GM21390 (cell line): ENCODE measurements at regions not wholly inside any gene's neighbourhood (a gene's known extent, or its start where the extent isn't known, plus 50 kb on each side); places are given as distances from the start of the nearest gene placed in this dataset.
A peak's percentile ranks its signal among the peaks of the same experiment; 100 is the strongest.
"Not testable (repeated sequence)": the region's sequence is repeated elsewhere in the genome, so short reads cannot be mapped to it uniquely, and the experiment has no call there.

ENCODE experiments used
- ATAC-seq: cut with Tn5 transposase; IDR thresholded peaks from one replicate; pipeline ENCODE4 v1.9.1; 2021; ENCODE audit not compliant: unreplicated experiment

- not testable (repeated sequence) for ATAC-seq
These were observed 214.5 kb upstream of the NOTCH2NLA start for GRCh38 chr1:146443088-146443870.

GRCh38 chr1:146438543-146438942, 209.7 kb upstream of the NOTCH2NLA start:
- ATAC-seq: not testable (repeated sequence)

GRCh38 chr1:146416642-146417041, 187.8 kb upstream of the NOTCH2NLA start:
- not testable (repeated sequence) for ATAC-seq

GRCh38 chr1:146415017-146415416, 186.2 kb upstream of the NOTCH2NLA start:
- ATAC-seq: not testable (repeated sequence)

DNA sequence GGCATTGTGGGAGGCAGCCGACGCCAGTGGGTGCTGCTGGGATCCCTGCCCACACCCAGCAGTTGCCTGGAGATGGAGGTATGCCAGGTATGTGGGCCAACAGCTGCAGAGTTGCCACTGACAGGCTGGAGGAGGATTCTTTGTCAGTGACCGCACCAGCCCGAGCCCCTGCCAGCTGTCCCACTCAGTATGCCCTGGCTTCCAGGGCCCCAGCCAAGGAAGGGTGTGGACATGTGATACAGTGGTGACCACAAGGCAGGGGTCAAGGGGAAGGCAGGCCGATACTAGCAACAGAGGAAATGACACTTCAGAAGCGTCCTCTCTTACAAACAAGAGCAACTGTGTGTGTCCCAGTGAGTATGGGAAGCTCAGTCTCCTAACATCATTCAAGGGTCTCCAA, 185.1 kb upstream of the NOTCH2NLA start:
- ATAC-seq: not testable (repeated sequence)

GRCh38 chr1:146411923-146412322, 183.1 kb upstream of the NOTCH2NLA start:
- ATAC-seq: not testable (repeated sequence)

DNA sequence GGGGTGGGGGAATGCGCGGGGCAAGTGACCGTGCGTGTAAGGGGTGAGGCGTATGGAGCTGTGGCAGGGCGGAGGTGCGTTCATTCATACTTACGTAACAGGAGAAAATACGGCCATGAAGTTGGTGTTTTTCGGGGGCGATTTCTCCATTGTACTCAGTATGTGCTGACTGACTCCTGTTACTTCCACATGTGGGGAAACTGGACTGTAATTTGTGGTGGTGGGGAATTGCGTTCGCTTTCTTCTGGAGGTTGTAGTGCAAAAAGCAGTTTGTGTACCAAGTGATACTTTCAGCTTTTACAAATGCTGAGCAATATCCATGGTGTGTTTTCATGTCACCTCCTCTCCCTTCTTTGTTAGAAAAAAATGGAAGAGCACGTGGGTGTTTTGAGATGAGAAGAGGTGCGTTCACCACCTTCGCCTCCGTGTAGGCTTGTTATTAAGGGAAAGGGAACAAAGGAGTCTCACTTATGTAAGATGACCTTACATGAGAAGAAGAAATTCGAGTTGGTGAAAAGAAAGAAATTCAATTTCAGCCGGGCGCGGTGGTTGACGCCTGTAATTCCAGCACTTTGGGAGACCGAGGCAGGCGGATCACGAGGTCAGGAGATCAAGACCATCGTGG, 181.1 kb upstream of the NOTCH2NLA start:
- not testable (repeated sequence) for ATAC-seq

GRCh38 chr1:146409116-146409801, 180.4 kb upstream of the NOTCH2NLA start:
- not testable (repeated sequence) for ATAC-seq

- not testable (repeated sequence) for ATAC-seq
These were observed 172.5 kb upstream of the NOTCH2NLA start for GRCh38 chr1:146401281-146401825.

DNA sequence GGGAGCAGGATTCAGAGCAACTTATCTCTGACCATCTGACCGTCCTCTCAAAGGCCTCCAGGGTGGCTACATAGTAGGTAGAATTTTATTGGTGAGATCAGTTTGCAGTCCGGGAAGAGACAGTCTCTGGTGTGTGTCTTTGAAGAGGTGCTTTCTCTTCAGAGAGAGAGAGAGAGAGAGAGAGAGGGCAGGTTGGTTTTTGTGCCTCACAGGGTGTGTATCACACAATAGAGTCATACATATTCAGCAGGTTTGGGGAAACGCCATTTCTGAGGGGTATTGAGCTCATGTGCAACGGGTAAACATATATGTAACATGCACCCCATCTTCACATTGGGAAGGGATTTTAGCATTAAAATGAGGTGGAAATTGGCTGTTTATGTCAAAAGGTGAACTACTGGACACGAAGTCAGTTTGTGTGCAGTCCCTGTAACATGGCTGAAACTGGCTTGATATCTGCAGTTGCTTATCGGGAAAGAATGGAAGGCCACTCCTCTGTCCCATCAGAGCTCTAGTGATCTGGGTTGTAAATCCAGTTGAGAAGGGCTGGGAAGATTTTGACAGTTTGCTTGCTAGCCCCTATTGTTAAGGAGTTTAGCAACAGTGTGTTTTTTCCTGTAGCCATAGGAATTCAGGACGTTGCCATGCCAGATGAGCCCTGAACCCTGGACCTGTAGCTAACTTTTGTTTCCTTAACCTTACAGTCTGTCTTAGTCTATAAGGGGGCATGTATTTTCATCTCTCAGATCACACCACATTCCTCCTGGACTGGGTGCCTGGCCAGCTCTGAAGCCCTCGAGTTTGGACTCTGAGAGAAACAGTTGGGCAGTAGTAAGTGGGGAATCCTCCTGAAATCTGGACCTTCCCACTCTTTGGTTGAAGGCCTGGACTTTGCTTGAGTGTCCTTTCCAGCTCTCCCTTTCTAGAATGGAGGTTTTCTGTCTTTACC, 171.6 kb upstream of the NOTCH2NLA start:
- not testable (repeated sequence) for ATAC-seq

DNA sequence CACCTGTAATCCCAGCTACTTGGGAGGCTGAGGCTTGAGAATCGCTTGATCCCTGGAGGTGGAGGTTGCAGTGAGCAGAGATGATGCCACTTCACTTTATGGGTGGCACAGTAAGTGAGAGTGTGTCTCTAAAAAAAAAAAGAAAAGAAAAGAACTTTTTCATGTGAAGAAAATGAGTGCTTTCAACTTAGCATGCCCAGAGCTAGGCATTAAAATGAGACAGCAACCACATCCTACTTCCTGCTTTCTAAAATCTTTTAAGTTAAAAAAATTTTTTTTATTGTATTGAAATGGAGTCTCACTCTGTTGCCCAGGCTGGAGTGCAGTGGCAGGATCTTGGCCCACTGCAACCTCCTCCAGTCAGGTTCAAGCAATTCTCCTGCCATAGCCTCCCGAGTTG, 170.4 kb upstream of the NOTCH2NLA start:
- ATAC-seq: not testable (repeated sequence)

GRCh38 chr1:146396801-146397200, 168.0 kb upstream of the NOTCH2NLA start:
- not testable (repeated sequence) for ATAC-seq

GRCh38 chr1:146396242-146396641, 167.4 kb upstream of the NOTCH2NLA start:
- ATAC-seq: not testable (repeated sequence)

DNA sequence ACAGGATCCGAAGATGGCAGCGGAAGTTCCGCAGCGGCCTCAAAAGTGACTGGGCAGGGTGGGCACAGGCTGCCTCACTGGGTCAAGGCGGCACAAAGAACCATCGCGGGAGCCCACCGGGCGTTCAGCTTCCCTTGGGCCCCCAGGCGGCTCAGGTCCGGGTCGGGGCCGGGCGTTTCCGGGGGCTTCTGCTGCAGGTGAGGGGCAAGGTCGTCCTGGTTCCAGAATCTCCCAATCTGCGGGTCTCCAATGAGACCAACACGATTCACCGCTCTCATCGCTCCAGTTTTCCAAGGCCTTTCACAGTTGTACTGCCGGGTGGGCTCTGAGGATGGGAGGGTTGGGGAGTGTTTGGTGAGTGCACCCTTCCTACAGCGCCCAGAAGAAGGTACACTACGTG, 165.0 kb upstream of the NOTCH2NLA start:
- not testable (repeated sequence) for ATAC-seq

- not testable (repeated sequence) for ATAC-seq
These were observed 164.3 kb upstream of the NOTCH2NLA start for GRCh38 chr1:146393154-146393553.

- not testable (repeated sequence) for ATAC-seq
These were observed 160.4 kb upstream of the NOTCH2NLA start for GRCh38 chr1:146389178-146389577.

GRCh38 chr1:146387750-146388469, 159.1 kb upstream of the NOTCH2NLA start:
- ATAC-seq: not testable (repeated sequence)

GRCh38 chr1:146386851-146387749, 158.3 kb upstream of the NOTCH2NLA start:
- ATAC-seq: peak; percentile 86

GRCh38 chr1:146381196-146381595, 152.4 kb upstream of the NOTCH2NLA start:
- ATAC-seq: not testable (repeated sequence)
